H9 (cell line): ENCODE measurements at regions not wholly inside any gene's neighbourhood (a gene's known extent, or its start where the extent isn't known, plus 50 kb on each side); places are given as distances from the start of the nearest gene placed in this dataset.

ENCODE experiments used
- DNase-seq: peaks from one replicate; pipeline ENCODE4 v3.0.0-alpha.2; 2017
- H2AFZ ChIP-seq: one replicate; pipeline ENCODE4 v1.6.1; 2013; ENCODE audit warnings: mild to moderate bottlenecking, low read length, control low read depth, moderate library complexity
- H2AK5ac ChIP-seq: 2 replicates; pipeline ENCODE4 v1.6.1; 2013; ENCODE audit warnings: low read length, control low read depth, mixed read lengths; ENCODE audit not compliant: insufficient read length
- H2BK120ac ChIP-seq: one replicate; pipeline ENCODE4 v1.6.1; 2013; ENCODE audit warnings: low read depth, mild to moderate bottlenecking, low read length, control low read depth, inconsistent platforms; ENCODE audit not compliant: poor library complexity, severe bottlenecking
- H2BK12ac ChIP-seq: 2 replicates; pipeline ENCODE4 v1.6.1; 2013; ENCODE audit warnings: low read length, control low read depth, mixed read lengths, low read depth; ENCODE audit not compliant: insufficient read length
- H2BK15ac ChIP-seq: 2 replicates; pipeline ENCODE4 v1.6.1; 2013; ENCODE audit warnings: low read depth, low read length, control low read depth
- H2BK20ac ChIP-seq: one replicate; pipeline ENCODE4 v1.6.1; 2013; ENCODE audit warnings: low read depth, mild to moderate bottlenecking, low read length, control low read depth, inconsistent platforms; ENCODE audit not compliant: poor library complexity, severe bottlenecking
- H2BK5ac ChIP-seq: 2 replicates; pipeline ENCODE4 v1.6.1; 2013; ENCODE audit warnings: low read length, control low read depth, mixed read lengths; ENCODE audit not compliant: insufficient read length
- H3K14ac ChIP-seq: 2 replicates; pipeline ENCODE4 v1.6.1; 2013; ENCODE audit warnings: low read length, control low read depth; ENCODE audit not compliant: insufficient read depth
- H3K18ac ChIP-seq: 2 replicates; pipeline ENCODE4 v1.6.1; 2013; ENCODE audit warnings: low read depth, mild to moderate bottlenecking, mixed read lengths, low read length, control low read depth; ENCODE audit not compliant: insufficient read length
- H3K23ac ChIP-seq: 2 replicates; pipeline ENCODE4 v1.6.1; 2013; ENCODE audit warnings: low read length, control low read depth, mixed read lengths, low read depth; ENCODE audit not compliant: insufficient read length
- H3K23me2 ChIP-seq: 2 replicates; pipeline ENCODE4 v1.6.1; 2013; ENCODE audit warnings: low read depth, mild to moderate bottlenecking, mixed read lengths, low read length, control low read depth; ENCODE audit not compliant: insufficient read length, poor library complexity, severe bottlenecking
- H3K27ac ChIP-seq: 2 replicates; pipeline ENCODE4 v1.5.1; 2013; ENCODE audit warnings: low read length, control low read depth, mixed read lengths, low read depth; ENCODE audit not compliant: insufficient read length
- H3K27me3 ChIP-seq: 2 replicates; pipeline ENCODE4 v1.6.1; 2013; ENCODE audit warnings: low read length, control low read depth, inconsistent platforms; ENCODE audit not compliant: insufficient read depth
- H3K4ac ChIP-seq: 2 replicates; pipeline ENCODE4 v1.6.1; 2013; ENCODE audit warnings: low read depth, mild to moderate bottlenecking, control low read depth, inconsistent platforms, low read length, moderate library complexity
- H3K4me1 ChIP-seq: 2 replicates; pipeline ENCODE4 v1.6.1; 2013; ENCODE audit warnings: low read length, control low read depth, inconsistent platforms; ENCODE audit not compliant: insufficient read depth
- H3K4me2 ChIP-seq: 2 replicates; pipeline ENCODE4 v1.6.1; 2013; ENCODE audit warnings: low read length, control low read depth, mixed read lengths; ENCODE audit not compliant: insufficient read length, insufficient read depth
- H3K56ac ChIP-seq: 2 replicates; pipeline ENCODE4 v1.6.1; 2013; ENCODE audit warnings: low read depth, mild to moderate bottlenecking, mixed read lengths, low read length, control low read depth; ENCODE audit not compliant: insufficient read length
- H3K79me1 ChIP-seq: 2 replicates; pipeline ENCODE4 v1.6.1; 2013; ENCODE audit warnings: low read depth, mild to moderate bottlenecking, moderate library complexity, low read length, control low read depth, inconsistent platforms; ENCODE audit not compliant: insufficient read depth, poor library complexity, severe bottlenecking
- H3K79me2 ChIP-seq: 2 replicates; pipeline ENCODE4 v1.6.1; 2013; ENCODE audit warnings: low read length, control low read depth, inconsistent platforms; ENCODE audit not compliant: insufficient read depth
- H3K9ac ChIP-seq: 2 replicates; pipeline ENCODE4 v1.6.1; 2013; ENCODE audit warnings: low read length, control low read depth, mixed read lengths; ENCODE audit not compliant: insufficient read length; ENCODE audit errors: extremely low read depth
- H3K9me3 ChIP-seq: one replicate; pipeline ENCODE4 v1.6.1; 2013; ENCODE audit warnings: low read depth, low read length, inconsistent platforms; ENCODE audit not compliant: control insufficient read depth
- H3T11ph ChIP-seq: one replicate; pipeline ENCODE4 v1.6.1; 2013; ENCODE audit warnings: mild to moderate bottlenecking, low read length, control low read depth, inconsistent platforms
- H4K20me1 ChIP-seq: one replicate; pipeline ENCODE4 v1.6.1; 2013; ENCODE audit not compliant: control insufficient read depth, insufficient read length, insufficient read depth
- H4K5ac ChIP-seq: 2 replicates; pipeline ENCODE4 v1.6.1; 2013; ENCODE audit warnings: low read depth, mild to moderate bottlenecking, mixed read lengths, low read length, control low read depth; ENCODE audit not compliant: insufficient read length
- H4K8ac ChIP-seq: replicated peaks from 2 replicates; pipeline ENCODE4 v1.6.1; 2013; ENCODE audit warnings: low read length, control low read depth, mixed read lengths, low read depth; ENCODE audit not compliant: insufficient read length
- H4K91ac ChIP-seq: 2 replicates; pipeline ENCODE4 v1.6.1; 2013; ENCODE audit warnings: low read depth, mild to moderate bottlenecking, moderate library complexity, mixed read lengths, low read length, control low read depth; ENCODE audit not compliant: insufficient read length
- H3K27ac Mint-ChIP-seq, 3 experiments: 2 replicates in 2 of 3; 3 replicates in 1 of 3; pipeline ENCODE4 v1.8.0; 2020 to 2021; ENCODE audit warnings: mixed read lengths in 3 of 3, mild to moderate bottlenecking in 1 of 3, moderate library complexity in 1 of 3
- H3K27me3 Mint-ChIP-seq: 2 replicates; pipeline ENCODE4 v1.8.0; 2021; ENCODE audit warnings: low read depth, mild to moderate bottlenecking, moderate library complexity, mixed read lengths
- H3K36me3 Mint-ChIP-seq, 3 experiments: 2 replicates in 2 of 3; 3 replicates in 1 of 3; pipeline ENCODE4 v1.8.0; 2020 to 2021; ENCODE audit warnings: low read depth in 3 of 3, mixed read lengths in 3 of 3; ENCODE audit not compliant: insufficient read depth in 1 of 3
- H3K4me1 Mint-ChIP-seq, 2 experiments: 2 replicates each; pipeline ENCODE4 v1.8.0; 2020; ENCODE audit warnings: mixed read lengths in 2 of 2
- H3K4me3 Mint-ChIP-seq, 2 experiments: 2 replicates in 1 of 2; 3 replicates in 1 of 2; pipeline ENCODE4 v1.8.0; 2020 to 2021; ENCODE audit warnings: mild to moderate bottlenecking in 2 of 2, mixed read lengths in 2 of 2, moderate library complexity in 1 of 2
- H3K9me3 Mint-ChIP-seq, 2 experiments: 2 replicates in 1 of 2; 3 replicates in 1 of 2; pipeline ENCODE4 v1.8.0; 2020; ENCODE audit warnings: mild to moderate bottlenecking in 2 of 2, mixed read lengths in 2 of 2, moderate library complexity in 1 of 2
- WGBS: extraction: QIAGEN DNeasy Blood & Tissue Kit; methylation state at CpG from one replicate; pipeline ENCODE4 v1.1.7; 2013; ENCODE audit warnings: missing lambda C conversion rate, low lambda C conversion rate, mixed read lengths; ENCODE audit not compliant: insufficient read length; ENCODE audit errors: extremely low coverage; 5-methylcytosine and 5-hydroxymethylcytosine counted together
- TF ChIP-seq, protein P1 (sequence below): fragments of 200-600 bp; sonication (generic); conservative IDR thresholded peaks from 3 replicates; pipeline ENCODE4 v1.8.0; 2021; ENCODE audit warnings: antibody characterized with exemption, mild to moderate bottlenecking

DNA sequence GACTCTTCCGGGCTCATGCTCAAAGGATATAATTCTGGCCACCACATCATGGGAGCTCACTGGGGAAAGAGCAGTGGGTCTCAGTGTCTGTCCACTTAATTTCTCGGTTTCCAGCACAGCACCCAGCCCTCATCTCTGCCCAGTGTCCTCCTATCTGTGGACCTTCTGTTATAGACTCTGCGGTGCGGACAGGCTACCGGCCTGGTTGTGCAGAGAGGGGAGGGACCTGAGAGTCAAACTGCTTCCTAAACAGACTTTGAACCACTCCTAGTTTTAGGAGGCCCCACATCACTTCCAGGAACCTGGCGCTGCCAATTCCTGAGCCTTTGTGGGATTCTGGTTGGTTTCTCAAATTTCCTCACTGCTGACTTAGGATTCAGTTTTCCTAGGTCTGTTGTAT, 59.8 kb upstream of the MED4 start:
- Histone ChIP-seq H2AFZ (no peak overlapping the region), H3K4me1 (no peaks in the 10 kb centered on the region; the same call in 1 of the 2 replicates), H2BK15ac (no peak overlapping the region), H3K79me2 (no peaks in the 10 kb centered on the region), H4K91ac (no peak overlapping the region), H3K4me2 (no peak overlapping the region), H2BK120ac (no peak overlapping the region), H3K23ac (no peak overlapping the region), H4K8ac (no peak overlapping the region), H3K79me1 (no peaks in the 10 kb centered on the region), H3K9me3 (no peaks in the 10 kb centered on the region), H3K4ac (no peak overlapping the region), H3K14ac (peak overlapping the region; percentile 24; the same call in 1 of the 2 replicates), H3K18ac (no peak overlapping the region), H3K27ac (no peak overlapping the region), H3K56ac (no peak overlapping the region), H2BK12ac (peak overlapping the region; percentile 23), H3K9ac (no peak overlapping the region), H3K23me2 (no peaks in the 10 kb centered on the region), H2BK20ac (no peak overlapping the region), H2BK5ac (no peak overlapping the region), H4K20me1 (no peaks in the 10 kb centered on the region), H3T11ph (no peak overlapping the region), H3K27me3 (no peaks in the 10 kb centered on the region), H2AK5ac (no peak overlapping the region), H4K5ac (no peak overlapping the region)
- WGBS: no CpG with 5 or more reads among the region's 6 CpGs
- no peaks in the 10 kb centered on the region for H3K27me3 Mint-ChIP-seq
- H3K9me3 Mint-ChIP-seq: peaks cover 0 to 3% of the 10 kb centered on the region in 2 experiments; a peak in 2 of 5 replicates
- TF ChIP-seq, protein P1, sequence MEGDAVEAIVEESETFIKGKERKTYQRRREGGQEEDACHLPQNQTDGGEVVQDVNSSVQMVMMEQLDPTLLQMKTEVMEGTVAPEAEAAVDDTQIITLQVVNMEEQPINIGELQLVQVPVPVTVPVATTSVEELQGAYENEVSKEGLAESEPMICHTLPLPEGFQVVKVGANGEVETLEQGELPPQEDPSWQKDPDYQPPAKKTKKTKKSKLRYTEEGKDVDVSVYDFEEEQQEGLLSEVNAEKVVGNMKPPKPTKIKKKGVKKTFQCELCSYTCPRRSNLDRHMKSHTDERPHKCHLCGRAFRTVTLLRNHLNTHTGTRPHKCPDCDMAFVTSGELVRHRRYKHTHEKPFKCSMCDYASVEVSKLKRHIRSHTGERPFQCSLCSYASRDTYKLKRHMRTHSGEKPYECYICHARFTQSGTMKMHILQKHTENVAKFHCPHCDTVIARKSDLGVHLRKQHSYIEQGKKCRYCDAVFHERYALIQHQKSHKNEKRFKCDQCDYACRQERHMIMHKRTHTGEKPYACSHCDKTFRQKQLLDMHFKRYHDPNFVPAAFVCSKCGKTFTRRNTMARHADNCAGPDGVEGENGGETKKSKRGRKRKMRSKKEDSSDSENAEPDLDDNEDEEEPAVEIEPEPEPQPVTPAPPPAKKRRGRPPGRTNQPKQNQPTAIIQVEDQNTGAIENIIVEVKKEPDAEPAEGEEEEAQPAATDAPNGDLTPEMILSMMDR: no peak
- no peak overlapping the region for H3K4me3 Mint-ChIP-seq
- H3K4me1 Mint-ChIP-seq: peaks cover 10 to 19% of the 10 kb centered on the region in 2 experiments
- H3K27ac Mint-ChIP-seq: no peak overlapping the region
- DNase-seq: no peak
- H3K36me3 Mint-ChIP-seq: peaks cover 0 to 4% (median 0%) of the 10 kb centered on the region in 3 experiments; a peak in 2 of 7 replicates
